D721Med (cell line): ENCODE measurements at regions not wholly inside any gene's neighbourhood (a gene's known extent, or its start where the extent isn't known, plus 50 kb on each side); places are given as distances from the start of the nearest gene placed in this dataset.
"Not testable (repeated sequence)": the region's sequence is repeated elsewhere in the genome, so short reads cannot be mapped to it uniquely, and the experiment has no call there.

Experiments used
- DNase-seq: peaks from one replicate; pipeline ENCODE4 v3.0.0; 2011; ENCODE audit warnings: low spot score; ENCODE audit not compliant: insufficient read length
- FAIRE-seq: peaks from 2 replicates; lab custom pipeline; 2011; peaks lifted over from hg19 to GRCh38; lab: Jason Lieb, UNC
- CTCF ChIP-seq: IDR thresholded peaks from 2 replicates; pipeline ENCODE4 v1.5.1; 2012; ENCODE audit warnings: mild to moderate bottlenecking, control low read depth; ENCODE audit not compliant: insufficient read depth; ENCODE audit errors: missing control alignments

GRCh38 chrX:1883772-1884171 is 268.9 kb downstream of the ASMT start:
- FAIRE-seq (no peak), DNase-seq (no peak)
- TF ChIP-seq CTCF = no peak

GRCh38 chrX:1884446-1884845 is 269.6 kb downstream of the ASMT start:
- FAIRE-seq (no peak), DNase-seq (no peak)
- no peak for TF ChIP-seq CTCF

- TF ChIP-seq CTCF = no peak
- no peak for FAIRE-seq
- DNase-seq = no peak
Observed at GRCh38 chrX:1885116-1885515, 270.3 kb downstream of the ASMT start.

GRCh38 chrX:1888305-1888704 is 273.4 kb downstream of the ASMT start:
- DNase-seq, FAIRE-seq: not testable (repeated sequence)

- TF ChIP-seq CTCF = no peak
- no peak for FAIRE-seq
- DNase-seq = no peak
Observed at GRCh38 chrX:1894026-1894294, 279.1 kb downstream of the ASMT start.

GRCh38 chrX:1894740-1895139 is 279.9 kb downstream of the ASMT start:
- FAIRE-seq (no peak), DNase-seq (no peak)

GRCh38 chrX:1895583-1895982 is 280.7 kb downstream of the ASMT start:
- DNase-seq (no peak), FAIRE-seq (no peak)
- no peak for TF ChIP-seq CTCF

More at GRCh38 chrX:1894740-1895139, 279.9 kb downstream of the ASMT start:
- TF ChIP-seq CTCF = no peak

- no peak for TF ChIP-seq CTCF
- FAIRE-seq (no peak), DNase-seq (no peak)
Observed at GRCh38 chrX:1899841-1900240, 285.0 kb downstream of the ASMT start.
